Kasumi-1 (cell line): ENCODE measurements at regions not wholly inside any gene's neighbourhood (a gene's known extent, or its start where the extent isn't known, plus 50 kb on each side); places are given as distances from the start of the nearest gene placed in this dataset.

Experiments used
- DNase-seq, 2 experiments: peaks; one replicate each; lab custom pipeline; 2025; lab: John Stamatoyannopoulos, UW

- no peak for DNase-seq
Measured at GRCh38 chr5:16013334-16014065, 166.1 kb downstream of the MARCHF11 start.

GRCh38 chr5:16009256-16009655 lies 170.3 kb downstream of the MARCHF11 start:
- DNase-seq = no peak

- no peak for DNase-seq
Measured at GRCh38 chr5:16007750-16008415, 171.7 kb downstream of the MARCHF11 start.

GRCh38 chr5:16005225-16005624 lies 174.4 kb downstream of the MARCHF11 start:
- DNase-seq = no peak

DNA sequence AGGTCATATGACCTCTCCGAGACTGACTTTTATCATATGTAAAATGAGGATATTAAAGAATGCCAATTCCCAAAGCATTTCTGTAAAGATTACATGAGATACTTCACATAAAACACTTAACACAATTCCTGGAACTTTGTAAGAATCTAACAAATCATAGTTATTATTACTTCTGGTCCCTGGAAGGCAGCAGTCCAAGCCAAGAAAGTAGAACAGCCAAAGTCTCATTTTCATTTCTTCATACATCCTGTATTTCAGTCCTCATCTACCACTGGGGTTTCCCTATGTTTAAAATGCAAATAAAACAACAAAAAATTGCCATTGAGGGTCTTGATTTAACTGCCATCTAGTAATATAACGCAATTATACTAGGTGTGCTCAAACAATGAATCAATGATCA lies 179.5 kb downstream of the MARCHF11 start:
- no peak for DNase-seq

DNA sequence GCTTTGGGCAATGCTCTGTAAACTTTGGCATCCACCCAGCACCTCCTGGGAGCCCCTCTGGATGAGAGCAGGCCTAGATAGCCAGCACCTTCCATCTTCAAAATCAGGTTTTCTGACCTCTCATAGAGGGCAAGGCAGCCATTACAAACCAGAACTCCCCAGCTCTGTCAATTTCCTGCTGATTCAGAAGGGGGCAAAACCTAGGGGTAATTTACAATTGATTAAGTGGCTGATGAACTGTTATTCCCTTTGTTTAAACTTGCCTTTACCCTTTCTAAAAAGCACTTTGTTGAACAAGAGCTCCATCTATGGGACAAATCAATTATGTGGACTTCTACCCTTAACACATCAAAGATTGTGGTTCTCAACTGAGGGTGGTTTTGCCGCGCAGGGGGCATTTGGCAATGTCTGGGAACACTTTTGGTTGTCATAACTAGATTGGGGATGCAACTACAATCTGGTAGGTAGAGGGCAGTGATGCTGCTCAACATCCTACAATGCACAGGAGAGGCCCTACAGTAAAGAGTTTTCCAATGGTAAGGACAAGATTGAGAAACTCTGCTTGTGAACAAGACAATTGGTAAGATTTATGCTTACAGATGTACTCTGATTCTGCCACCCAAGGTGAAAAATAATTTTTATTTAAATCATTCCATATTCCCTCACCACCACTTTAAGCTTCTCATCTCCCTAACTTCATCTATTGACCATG lies 184.1 kb downstream of the MARCHF11 start:
- peak; percentile 46 to 74 for DNase-seq

DNA sequence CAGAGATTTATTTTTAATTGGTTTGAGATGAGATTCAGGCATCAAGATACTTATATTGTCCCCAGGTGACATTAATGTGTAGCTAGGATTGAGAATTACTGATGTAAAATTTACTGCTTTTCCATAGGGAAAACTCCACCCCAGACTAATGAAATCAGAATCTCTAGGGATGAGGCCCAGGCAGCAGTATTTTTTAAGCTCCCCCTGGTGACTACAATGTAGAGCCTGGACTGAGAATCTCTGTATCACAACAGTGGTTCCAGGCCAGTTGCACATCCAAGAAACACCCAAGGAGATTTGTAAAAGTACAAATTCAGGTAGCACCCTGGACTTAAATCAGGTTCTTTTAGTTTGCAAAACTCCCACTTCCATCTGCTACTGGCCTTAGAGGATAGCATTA lies 185.7 kb downstream of the MARCHF11 start:
- no peak for DNase-seq

- no peak for DNase-seq
Measured at GRCh38 chr5:15993334-15993733, 186.3 kb downstream of the MARCHF11 start.

DNA sequence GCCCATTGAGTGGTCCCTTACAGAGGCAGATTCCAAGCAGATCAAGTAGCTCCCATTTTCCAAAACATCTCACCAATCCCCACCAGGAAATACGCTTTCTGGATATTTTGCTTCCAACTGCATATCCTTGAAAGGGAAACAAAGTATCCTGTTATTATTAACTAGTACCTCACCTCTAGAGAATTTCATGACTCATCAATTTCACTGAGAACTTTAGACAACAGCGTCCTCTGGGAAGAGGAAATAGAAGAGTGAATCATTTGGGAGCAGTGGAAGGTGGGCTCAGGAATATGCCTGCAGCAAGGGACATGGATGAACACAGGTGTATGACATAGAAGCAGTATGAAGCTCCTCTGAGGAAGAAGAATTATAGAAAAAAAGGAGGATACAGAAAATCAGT lies 186.7 kb downstream of the MARCHF11 start:
- no peak for DNase-seq

- no peak for DNase-seq
Measured at GRCh38 chr5:15991586-15991985, 188.0 kb downstream of the MARCHF11 start.
